ENCODE measurements at regions not wholly inside any gene's neighbourhood (a gene's known extent, or its start where the extent isn't known, plus 50 kb on each side); places are given as distances from the start of the nearest gene placed in this dataset.

GRCh38 chr6:88558981-88559380 lies 392.8 kb upstream of the CNR1 start:
- no peak overlapping the region for H3K27ac ChIP-seq
- TF ChIP-seq CTCF (conservative IDR thresholded peaks at IDR 0.05) (no peak), ZFX (IDR thresholded peaks at IDR 0.05) (no peak)

- H3K27ac ChIP-seq = no peak overlapping the region
- TF ChIP-seq CTCF (conservative IDR thresholded peaks at IDR 0.05) = no peak
- no peak for TF ChIP-seq ZFX (IDR thresholded peaks at IDR 0.05)
These were observed 390.5 kb upstream of the CNR1 start for GRCh38 chr6:88556663-88557062.

GRCh38 chr6:88548891-88549505 lies 382.9 kb upstream of the CNR1 start:
- TF ChIP-seq ZFX (IDR thresholded peaks at IDR 0.05) (no peak), CTCF (conservative IDR thresholded peaks at IDR 0.05) (no peak)
- no peak overlapping the region for H3K27ac ChIP-seq

GRCh38 chr6:88547768-88548167 lies 381.6 kb upstream of the CNR1 start:
- H3K27ac ChIP-seq = no peak overlapping the region
- no peak for TF ChIP-seq ZFX (IDR thresholded peaks at IDR 0.05)
- TF ChIP-seq CTCF (conservative IDR thresholded peaks at IDR 0.05) = no peak

GRCh38 chr6:88545991-88546390 lies 379.8 kb upstream of the CNR1 start:
- no peak overlapping the region for H3K27ac ChIP-seq
- TF ChIP-seq ZFX (IDR thresholded peaks at IDR 0.05) (no peak), CTCF (conservative IDR thresholded peaks at IDR 0.05) (no peak)

- TF ChIP-seq CTCF (conservative IDR thresholded peaks at IDR 0.05) (no peak), ZFX (IDR thresholded peaks at IDR 0.05) (no peak)
- H3K27ac ChIP-seq = no peak overlapping the region
These were observed 379.0 kb upstream of the CNR1 start for GRCh38 chr6:88544986-88545612.

- TF ChIP-seq ZFX (IDR thresholded peaks at IDR 0.05) = no peak
These were observed 373.2 kb upstream of the CNR1 start for GRCh38 chr6:88539295-88539764.

GRCh38 chr6:88538840-88539239 lies 372.7 kb upstream of the CNR1 start:
- no peak overlapping the region for H3K27ac ChIP-seq
- no peak for TF ChIP-seq ZFX (IDR thresholded peaks at IDR 0.05)
- TF ChIP-seq CTCF (conservative IDR thresholded peaks at IDR 0.05) = no peak

More at GRCh38 chr6:88539295-88539764, 373.2 kb upstream of the CNR1 start:
- H3K27ac ChIP-seq = no peak overlapping the region
